ENCODE measurements at regions not wholly inside any gene's neighbourhood (a gene's known extent, or its start where the extent isn't known, plus 50 kb on each side); places are given as distances from the start of the nearest gene placed in this dataset.

GRCh38 chr2:242015108-242016065, 145.9 kb downstream of the RTP5 start:
- TF ChIP-seq CTCF (IDR thresholded peaks at IDR 0.05; ENCODE audit: insufficient read depth, low read length, poor library complexity, severe bottlenecking) (no peak), EZH2phosphoT487 (conservative IDR thresholded peaks at IDR 0.05; ENCODE audit: low read length) (no peak)

Data from SU-DHL-6 (cell line).